HG03064 (cell line): ENCODE measurements at regions not wholly inside any gene's neighbourhood (a gene's known extent, or its start where the extent isn't known, plus 50 kb on each side); places are given as distances from the start of the nearest gene placed in this dataset.

Experiments
- ATAC-seq: cut with Tn5 transposase; IDR thresholded peaks from one replicate; pipeline ENCODE4 v1.9.1; 2021; ENCODE audit warnings: low read depth; ENCODE audit not compliant: unreplicated experiment

GRCh38 chr16:17691106-17691898 is 220.5 kb upstream of the XYLT1 start:
- ATAC-seq: no peak

- ATAC-seq: no peak
These were observed 214.7 kb upstream of the XYLT1 start for GRCh38 chr16:17685447-17685846.

DNA sequence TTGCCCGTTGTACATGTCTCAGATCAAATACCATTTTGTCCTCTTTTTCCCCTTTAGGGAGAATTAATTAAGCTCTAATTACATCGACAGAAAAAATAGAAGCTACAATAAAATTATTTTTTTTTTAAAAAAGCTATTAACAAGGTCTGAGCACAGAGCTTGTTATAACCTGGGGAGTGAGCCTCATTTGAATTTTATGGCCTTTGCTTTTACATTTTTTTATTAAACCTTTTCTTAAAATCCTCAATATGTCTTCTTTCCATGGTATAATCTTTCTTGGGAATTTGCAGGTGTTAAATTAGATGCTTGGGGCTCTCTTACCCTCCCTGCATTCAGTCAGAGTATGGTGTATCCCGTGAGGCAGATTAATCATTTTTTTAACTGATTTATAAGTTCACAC is 212.5 kb upstream of the XYLT1 start:
- no peak for ATAC-seq

DNA sequence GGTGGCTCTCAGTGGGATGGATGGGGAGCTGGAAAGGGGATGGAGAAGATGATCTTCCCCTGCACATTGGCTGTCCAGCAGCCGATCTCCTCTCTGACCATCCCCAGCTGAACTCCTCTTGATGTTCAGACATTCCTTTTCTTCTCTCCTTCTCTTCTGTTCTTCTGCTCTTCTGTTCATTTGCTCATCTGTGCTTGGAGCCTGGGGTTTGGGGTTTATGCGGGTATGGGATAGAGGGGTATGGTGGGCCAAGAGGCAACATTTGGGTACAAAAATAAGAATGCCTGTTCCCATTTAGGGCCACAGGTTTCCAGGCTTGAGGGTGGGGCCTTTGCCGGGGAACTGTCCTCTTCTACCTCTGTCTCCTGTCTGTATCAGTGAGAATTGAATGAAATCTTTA is 205.4 kb upstream of the XYLT1 start:
- ATAC-seq: no peak

- ATAC-seq: no peak
These were observed 197.6 kb upstream of the XYLT1 start for GRCh38 chr16:17668386-17668785.

- no peak for ATAC-seq
These were observed 195.5 kb upstream of the XYLT1 start for GRCh38 chr16:17666293-17666692.

DNA sequence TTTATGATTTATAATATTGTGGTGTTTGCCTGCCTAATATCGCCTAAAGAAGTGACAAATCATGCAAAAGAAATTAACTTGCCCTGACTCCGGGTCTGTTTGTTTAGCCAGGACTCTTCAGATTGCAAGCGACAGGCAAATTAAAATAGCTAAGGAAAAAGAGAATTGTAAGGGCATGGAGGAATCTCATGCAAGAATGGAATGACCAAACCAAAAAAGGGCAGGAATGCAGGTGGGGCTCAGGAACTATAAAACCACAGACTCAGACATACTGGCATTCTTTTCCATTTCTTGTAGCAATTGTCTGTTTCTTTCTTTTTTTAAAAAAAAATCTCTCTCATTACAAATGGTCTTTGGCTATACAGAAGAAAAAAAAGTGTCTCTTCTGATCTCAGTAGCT is 188.1 kb upstream of the XYLT1 start:
- ATAC-seq: no peak

GRCh38 chr16:17657045-17657444 is 186.3 kb upstream of the XYLT1 start:
- ATAC-seq: no peak

- ATAC-seq: no peak
These were observed 183.8 kb upstream of the XYLT1 start for GRCh38 chr16:17654571-17654970.

DNA sequence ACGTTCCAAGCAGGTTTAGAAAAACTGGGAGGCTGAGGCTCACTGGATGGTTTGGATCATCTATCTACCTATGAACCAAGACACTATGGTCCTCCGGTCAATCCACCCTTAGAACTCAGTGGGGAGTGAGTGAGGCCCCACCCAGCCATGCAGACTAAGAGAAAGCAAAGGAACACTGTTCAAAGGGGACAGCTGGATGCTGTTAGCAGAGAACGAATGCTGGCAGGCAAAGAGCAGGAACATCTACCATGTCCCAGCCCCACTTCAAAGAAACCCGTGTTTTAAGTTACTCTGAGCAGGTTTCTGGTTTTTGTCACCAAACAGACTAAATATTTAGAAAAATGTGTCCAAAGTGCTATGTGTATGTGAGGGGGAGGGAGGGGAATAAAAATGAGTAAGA is 183.4 kb upstream of the XYLT1 start:
- ATAC-seq: no peak

DNA sequence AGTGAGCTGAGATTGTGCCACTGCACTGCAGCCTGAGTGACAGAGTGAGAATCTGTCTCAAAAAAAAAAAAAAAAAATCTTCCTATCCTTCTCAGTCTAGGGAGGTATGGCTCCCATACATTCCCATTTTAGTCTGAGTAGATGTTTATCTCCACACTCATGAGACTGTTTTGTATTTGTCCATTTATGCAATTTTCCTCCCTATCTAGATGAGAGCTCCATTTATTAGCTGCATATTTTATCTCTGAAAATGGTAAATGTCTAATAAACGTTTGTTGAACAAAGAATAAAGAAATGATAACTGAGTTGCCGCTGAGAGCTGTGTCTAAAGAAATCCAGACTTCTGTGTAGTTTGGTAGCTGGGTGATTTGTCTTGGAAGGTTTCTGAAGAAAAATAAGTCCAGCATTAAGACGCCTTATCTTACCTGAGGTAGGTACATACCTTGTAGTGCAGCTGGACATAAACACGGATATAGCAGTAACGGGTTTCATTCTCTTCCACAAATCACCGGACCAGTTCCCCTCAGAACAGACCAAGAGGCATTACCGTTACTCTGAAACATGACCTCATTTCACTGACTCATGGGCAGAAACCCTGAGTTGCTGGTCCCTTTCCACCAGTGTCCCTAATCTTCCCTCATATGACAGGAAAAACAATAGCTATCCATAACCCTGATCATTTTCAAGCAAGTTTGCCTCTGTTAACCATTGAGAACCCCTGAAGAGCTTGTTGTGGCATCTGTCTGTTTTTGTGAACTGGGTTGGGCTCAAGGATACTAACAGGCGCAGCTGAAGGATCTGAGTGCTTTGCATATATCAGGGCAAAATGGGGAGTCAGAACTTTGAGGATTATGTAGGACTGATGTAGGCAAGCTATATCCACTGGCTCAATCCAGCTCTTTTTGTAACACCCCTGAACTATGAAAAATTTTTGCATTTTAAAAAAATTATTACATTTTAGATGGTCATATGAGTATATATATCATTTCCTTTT is 177.4 kb upstream of the XYLT1 start:
- no peak for ATAC-seq

DNA sequence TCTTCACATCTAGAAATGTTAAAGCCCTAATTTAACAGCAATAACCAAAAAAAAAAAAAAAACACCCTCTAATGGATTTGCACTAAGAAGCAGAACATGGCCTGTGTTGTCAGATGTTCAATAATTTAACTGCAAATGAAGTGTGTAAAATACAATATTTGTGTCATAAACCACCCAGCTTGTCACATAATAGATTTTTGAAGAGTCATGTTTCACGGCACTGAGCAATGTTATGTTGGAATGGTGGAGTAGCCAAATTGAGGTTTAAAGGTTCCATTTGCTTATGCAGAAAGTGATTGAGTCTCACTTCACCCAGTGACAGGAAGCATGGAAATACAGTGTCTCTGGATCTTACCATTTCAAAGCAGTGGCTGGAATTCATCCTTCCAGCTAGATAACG is 173.2 kb upstream of the XYLT1 start:
- no peak for ATAC-seq

DNA sequence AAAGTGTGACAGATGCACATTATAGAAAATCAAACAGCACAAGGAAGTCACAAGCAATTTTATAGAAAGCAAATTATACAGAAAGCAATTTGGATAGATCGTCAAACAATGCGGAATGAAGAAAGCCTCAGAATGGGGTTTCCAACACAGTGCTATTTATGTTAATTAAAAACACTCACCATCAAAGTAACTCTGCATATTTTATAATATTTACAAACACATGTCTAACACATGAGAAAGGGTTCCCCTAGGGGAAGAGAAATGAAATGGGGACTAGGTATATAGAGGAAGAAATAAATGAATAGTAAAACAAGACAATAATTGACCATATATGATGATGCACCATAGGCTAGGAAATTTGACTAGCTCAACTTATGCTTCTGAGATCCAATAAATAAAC is 171.2 kb upstream of the XYLT1 start:
- no peak for ATAC-seq

DNA sequence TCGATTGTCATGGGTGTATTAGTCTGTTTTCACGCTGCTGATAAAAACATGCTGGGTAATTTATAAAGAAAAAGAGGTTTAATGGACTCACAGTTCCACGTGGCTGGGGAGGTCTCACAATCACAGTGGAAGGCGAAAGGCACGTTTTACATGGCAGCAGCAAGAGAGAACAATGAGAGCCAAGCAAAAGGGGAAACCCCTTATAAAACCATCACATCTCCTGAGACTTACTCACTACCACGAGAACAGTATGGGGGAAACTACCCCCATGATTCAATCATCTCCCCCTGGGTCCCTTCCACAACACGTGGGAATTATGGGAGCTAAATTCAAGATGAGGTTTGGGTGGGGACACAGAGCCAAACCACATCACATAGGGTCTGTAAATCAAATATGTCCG is 167.4 kb upstream of the XYLT1 start:
- ATAC-seq: no peak

- ATAC-seq: no peak
These were observed 164.4 kb upstream of the XYLT1 start for GRCh38 chr16:17635183-17635582.

DNA sequence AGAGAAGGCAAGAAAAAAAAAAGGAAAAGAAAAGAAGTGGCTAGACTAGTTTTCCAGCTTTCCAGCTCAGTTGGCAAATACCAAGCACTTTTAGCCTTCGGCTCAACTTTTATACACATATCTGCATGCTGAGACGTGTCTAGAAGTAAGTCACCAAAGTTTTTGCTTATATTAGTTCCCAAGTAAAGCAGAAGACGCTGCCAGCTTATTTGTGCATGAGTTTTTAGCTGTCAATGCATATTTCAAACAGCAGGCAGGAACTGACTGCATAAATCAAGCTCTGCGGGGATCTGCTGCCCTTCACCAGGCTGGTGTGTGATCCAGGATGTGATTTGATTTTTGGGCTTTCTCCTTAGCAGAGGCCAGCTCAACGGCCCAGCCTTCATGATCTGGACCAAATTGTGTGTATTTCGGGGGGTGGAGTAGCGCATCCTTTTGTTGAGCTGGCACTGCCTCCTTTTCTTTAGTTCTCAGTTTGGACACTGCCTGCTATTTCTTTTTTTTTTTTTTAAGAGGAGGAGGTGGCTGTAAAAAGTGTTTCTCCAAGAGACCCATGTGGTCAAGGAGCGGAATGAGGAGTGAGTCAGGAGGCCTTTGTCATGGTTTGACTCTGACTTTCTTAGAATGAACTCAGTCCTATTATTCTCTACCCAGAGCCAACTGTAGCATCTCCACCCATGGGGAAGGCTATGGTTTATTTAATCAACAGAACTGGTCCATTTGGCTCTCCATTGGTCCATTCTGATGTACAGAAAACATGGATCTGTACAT is 162.6 kb upstream of the XYLT1 start:
- no peak for ATAC-seq

DNA sequence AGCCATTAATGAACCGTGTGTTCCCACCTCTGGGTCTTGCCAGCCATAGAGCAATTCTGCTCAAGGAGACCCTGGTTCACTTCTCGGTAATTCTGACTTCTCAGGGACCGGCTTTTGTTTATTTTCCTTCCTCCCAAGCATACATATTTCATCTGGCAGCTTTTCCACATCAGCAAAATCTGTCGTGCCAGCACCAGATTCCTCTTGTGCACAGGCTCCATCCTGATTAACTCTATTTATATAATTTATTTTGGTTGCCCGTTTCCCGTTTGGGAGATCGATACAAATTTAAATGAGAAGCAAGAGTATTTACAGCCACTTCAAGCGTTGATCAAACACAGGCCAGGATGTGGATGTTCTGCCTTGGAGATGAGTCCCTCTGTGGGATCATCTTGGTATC is 161.9 kb upstream of the XYLT1 start:
- no peak for ATAC-seq

- ATAC-seq: no peak
These were observed 159.2 kb upstream of the XYLT1 start for GRCh38 chr16:17629936-17630335.

DNA sequence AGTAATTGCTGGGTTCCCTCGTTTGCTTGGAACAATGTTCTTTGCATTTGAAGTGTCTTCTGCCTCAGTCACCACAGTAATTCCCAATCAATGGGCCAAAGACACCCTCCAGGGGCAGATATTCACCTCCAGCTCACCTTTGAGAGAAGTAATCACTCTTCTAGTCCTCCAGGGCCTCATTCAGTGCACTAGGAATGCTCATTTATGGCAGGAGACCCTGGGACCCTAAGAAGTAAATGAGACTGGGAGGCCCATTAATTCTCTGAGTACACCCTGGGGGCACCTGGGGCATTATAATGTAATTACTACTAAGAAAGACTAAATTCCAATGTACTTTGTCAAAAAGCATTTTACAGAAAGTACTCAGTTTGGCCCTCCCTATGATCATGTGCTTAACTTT is 158.2 kb upstream of the XYLT1 start:
- ATAC-seq: no peak

GRCh38 chr16:17622366-17622765 is 151.6 kb upstream of the XYLT1 start:
- no peak for ATAC-seq

- ATAC-seq: no peak
These were observed 148.5 kb upstream of the XYLT1 start for GRCh38 chr16:17619261-17619660.
